Stimulated activated CD4-positive, alpha-beta T cell treated with anti-CD3 and anti-CD28 coated beads, TNF-alpha, amount 100 ng/mL, for 4 hours (primary cell): ENCODE measurements at regions not wholly inside any gene's neighbourhood (a gene's known extent, or its start where the extent isn't known, plus 50 kb on each side); places are given as distances from the start of the nearest gene placed in this dataset.
"Not testable (repeated sequence)": the region's sequence is repeated elsewhere in the genome, so short reads cannot be mapped to it uniquely, and the experiment has no call there.

Experiments used
- DNase-seq, 3 experiments: peaks; one replicate each; pipeline ENCODE4 v3.0.0-alpha.2; 2020; ENCODE audit warnings: low read depth in 3 of 3

DNA sequence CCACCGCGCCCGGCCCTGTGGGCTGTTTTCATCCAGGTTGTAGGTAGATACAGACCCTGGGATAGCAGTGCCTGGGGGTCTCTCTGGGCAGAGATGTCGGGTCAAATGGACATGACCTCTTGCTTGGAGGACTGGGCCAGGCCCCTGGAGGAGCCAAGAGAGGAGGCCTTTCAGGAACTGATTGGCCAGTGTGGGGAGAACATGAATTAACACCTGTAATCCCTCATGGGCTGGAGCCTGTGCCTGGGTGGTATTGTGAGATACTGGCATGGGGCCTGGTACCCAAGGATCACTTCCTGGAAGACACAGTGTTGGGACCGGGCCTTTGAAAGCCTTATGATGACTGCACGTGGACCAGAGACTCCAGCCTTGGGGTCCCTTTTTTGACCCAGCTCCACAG, 158.7 kb upstream of the SKOR2 start:
- DNase-seq: no peak

DNA sequence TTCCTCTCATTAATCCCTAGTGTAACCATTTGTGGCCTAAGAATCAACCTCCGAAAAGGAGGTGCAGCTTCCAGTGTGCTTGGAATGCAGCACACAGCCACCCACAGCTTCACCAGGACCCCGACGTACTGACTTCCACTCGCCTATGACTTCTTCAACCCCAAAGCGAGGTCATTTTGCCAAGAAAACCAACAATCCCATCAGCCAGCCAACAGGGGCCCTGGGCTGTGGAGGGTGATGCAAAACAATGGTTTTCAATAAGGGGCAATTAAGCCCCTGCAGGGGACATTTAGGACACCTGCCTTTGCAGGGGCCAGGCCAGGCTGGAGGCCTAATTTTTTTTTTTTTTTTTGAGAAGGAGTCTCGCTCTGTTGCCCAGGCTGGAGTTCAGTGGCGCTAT, 158.1 kb upstream of the SKOR2 start:
- DNase-seq: no peak

DNA sequence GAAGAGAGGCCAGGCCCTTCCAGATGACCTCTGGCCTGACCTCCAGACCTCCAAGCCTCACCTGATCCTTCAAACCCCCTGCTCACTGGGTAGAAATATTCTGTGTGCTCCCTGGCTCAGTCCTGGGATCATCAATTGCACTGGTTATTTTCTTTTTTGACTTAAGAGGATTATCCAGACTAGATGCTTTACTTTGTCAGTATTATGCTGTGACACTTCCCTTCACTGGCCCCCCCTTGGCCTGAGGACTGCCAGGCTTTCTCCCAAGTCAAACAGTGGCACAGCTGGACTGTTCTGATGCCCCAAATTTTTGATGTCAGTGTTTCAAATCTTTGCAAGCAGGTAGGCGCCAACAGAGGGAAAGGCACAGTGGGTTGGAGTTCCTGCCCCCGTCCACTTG, 156.3 kb upstream of the SKOR2 start:
- DNase-seq: no peak

GRCh38 chr18:47404845-47405244, 153.4 kb upstream of the SKOR2 start:
- DNase-seq: no peak

DNA sequence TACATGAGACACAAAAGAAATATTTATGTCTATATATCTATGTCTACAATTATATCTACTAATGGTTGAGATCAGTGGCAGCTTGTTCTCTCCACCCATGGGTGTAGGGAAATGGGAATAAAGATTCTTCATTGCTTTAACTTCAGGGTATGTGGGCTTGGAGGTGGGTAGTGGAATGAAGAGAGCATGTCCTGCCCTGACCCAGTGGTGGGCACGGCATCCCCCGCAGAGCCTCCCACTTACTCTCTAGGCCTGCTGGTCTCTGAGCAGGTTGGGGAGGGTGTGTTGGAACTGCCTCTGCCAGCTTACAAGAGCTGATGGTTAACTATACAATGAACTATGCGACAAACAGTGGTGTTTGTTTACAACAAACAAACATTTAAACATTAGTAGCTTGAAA, 152.5 kb upstream of the SKOR2 start:
- no peak for DNase-seq

- no peak for DNase-seq
Measured at GRCh38 chr18:47403317-47403716, 151.9 kb upstream of the SKOR2 start.

DNA sequence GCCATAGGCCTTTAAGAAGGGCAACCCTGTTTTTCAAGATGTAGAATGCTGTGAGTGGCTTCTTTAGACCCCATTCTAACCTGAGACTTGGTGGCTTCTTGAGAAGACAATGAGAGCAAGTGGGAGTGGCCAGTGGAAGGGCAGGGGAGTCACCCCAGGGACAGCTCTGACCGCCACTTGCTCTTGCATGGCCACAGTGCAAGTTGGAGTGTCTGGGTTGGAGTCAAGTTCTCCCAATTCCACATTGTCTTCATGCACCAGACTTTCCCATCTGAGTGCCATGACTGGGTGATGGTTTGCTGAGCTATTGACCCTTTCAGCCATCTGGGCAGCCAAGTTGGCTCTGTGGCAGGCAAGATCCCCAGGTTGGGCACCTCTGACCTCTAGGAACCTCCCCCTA, 148.0 kb upstream of the SKOR2 start:
- no peak for DNase-seq

GRCh38 chr18:47397671-47398319, 146.3 kb upstream of the SKOR2 start:
- DNase-seq: no peak

DNA sequence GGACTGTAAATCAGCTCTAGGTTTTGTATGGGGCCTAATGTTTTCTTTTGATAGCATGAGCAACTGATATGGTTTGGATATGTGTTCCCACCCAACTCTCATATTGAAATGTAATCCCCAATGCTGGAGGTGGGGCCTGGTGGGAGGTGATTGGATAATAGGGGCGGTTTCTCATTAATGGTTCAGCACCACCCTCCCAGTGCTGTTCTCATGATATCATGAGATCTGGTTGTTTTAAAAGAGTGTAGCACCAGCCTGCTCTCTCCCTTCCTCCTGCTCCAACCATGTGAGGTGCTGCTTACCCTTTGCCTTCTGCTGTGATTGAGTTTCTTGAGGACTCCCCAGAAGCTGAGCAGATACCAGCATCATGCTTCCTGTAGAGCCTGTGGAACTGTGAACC, 140.2 kb upstream of the SKOR2 start:
- DNase-seq: no peak

DNA sequence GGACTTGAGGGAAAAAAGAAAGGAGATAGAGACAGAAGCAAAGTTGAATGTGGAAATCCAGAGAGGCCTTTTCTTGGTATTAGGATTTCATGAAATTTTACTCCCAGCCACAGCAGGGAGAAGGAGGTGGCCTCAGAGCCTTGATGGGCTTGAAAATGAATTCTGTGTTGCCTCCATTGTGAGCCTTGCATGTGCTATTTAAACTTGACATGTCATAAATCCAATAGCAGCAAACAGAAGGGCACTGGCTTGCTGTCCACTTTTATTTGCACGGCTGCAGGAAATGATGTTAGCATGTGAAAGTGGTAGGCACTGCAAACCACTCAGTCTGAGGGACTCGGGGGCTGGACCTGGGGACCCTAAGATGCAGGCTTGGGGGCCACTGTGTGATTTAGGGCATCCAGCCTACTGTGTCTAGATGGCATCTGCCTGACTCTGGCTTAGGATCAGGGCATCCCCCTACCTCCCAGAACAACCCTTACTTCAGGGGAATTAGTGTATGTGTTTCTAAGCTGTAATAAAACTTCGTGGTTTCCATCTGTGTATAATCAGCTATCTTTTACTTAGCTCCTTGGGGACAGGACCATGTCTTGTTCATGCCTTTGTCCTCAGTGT, 139.1 kb upstream of the SKOR2 start:
- no peak for DNase-seq

DNA sequence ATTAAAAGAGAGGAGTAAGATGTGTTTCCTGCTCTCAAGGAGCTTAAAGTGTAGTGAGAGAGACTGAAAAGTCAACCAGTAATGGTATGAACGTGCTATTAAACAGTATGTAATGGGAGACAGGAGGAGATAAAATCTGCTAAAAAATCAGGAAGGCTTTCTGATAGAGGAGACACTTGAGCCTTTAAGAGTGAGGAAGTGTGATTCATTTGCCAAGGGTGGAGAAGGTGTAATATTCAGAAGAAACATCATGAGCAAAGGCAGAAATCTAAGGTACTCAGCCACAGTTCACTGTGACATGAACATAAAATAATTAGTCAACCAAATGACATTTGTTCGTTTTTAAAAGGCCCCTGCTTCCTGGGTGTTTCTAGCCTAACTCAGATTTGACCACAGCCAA, 137.8 kb upstream of the SKOR2 start:
- no peak for DNase-seq

DNA sequence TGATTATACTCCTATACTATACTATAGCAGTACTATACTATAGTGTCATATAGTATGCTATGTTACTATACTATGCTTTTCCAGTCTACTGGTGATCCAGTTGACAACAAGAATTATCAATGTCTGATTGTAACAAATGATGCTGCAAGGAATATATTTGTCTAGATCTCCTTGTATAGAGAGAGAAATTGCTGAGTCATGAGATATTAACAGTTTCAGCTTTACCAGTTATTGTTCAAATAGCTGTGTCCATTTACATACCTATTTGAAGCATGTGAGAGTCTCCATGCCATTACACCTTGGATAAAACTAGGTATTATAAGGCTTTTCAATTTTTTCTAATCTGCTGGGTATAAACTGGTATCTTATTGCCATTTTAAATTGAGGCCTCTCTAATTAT, 136.4 kb upstream of the SKOR2 start:
- DNase-seq: no peak

- DNase-seq: no peak
Measured at GRCh38 chr18:47383729-47384128, 132.3 kb upstream of the SKOR2 start.

GRCh38 chr18:47381975-47382570, 130.6 kb upstream of the SKOR2 start:
- DNase-seq: no peak

- DNase-seq: no peak
Measured at GRCh38 chr18:47380153-47380552, 128.7 kb upstream of the SKOR2 start.

- DNase-seq: no peak
Measured at GRCh38 chr18:47373465-47373864, 122.0 kb upstream of the SKOR2 start.

- no peak for DNase-seq
Measured at GRCh38 chr18:47370052-47370451, 118.6 kb upstream of the SKOR2 start.

- not testable (repeated sequence) for DNase-seq
Measured at GRCh38 chr18:47354061-47354460, 102.6 kb upstream of the SKOR2 start.

- no peak for DNase-seq
Measured at GRCh38 chr18:47346016-47346415, 94.6 kb upstream of the SKOR2 start.

- no peak for DNase-seq
Measured at GRCh38 chr18:47345291-47345690, 93.8 kb upstream of the SKOR2 start.

DNA sequence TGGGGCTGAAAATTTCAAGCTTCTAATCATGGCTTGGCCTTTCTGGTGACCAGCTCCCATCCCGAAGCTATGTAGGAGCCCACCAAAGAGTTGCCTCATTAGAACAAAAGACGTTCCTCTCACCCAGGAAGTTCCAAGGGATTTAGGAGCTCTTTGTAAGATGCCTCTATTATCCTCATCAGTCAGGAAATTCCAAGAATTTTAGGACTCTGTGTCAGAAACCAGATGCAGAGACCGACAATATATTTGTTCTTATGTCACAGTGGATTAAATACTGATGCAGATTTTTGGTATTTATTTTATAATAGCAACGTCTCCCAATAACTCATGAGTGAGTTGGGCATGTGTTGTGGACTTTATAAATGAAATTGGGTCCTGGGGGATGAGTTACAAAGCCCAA, 91.8 kb upstream of the SKOR2 start:
- DNase-seq: no peak

- no peak for DNase-seq
Measured at GRCh38 chr18:47342566-47342965, 91.1 kb upstream of the SKOR2 start.

- DNase-seq: no peak
Measured at GRCh38 chr18:47341678-47342077, 90.2 kb upstream of the SKOR2 start.

DNA sequence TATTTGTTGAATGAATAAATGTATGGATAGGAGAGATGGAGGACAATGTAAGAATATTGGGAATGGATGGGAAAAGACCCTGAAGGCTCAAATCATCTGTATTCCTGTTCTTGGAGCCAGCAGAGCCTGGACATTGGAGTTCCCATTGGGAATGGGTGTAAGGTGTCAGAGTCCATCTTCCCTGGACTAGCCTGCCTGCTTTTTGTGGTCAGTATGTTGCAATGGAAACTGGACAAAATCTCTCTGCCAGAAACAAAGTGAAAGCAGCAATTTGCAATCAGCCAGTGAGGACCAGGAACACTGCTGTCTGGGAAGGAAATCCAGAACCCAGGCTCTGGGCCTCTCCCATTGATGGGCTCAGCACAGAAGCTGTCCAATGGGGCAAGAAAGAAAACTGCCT, 83.5 kb upstream of the SKOR2 start:
- DNase-seq: no peak
